GM23338 (cell line): ENCODE measurements at regions not wholly inside any gene's neighbourhood (a gene's known extent, or its start where the extent isn't known, plus 50 kb on each side); places are given as distances from the start of the nearest gene placed in this dataset.

Source experiments
- ATAC-seq: fragments of 200-7000 bp; cut with Tn5 transposase; 3 replicates; pipeline ENCODE4 v1.9.1; 2020
- DNase-seq: peaks from one replicate; pipeline ENCODE4 v3.0.0-alpha.2; 2015; ENCODE audit warnings: low spot score
- H2AFZ ChIP-seq: fragments of 200-600 bp; sonication (generic); 2 replicates; pipeline ENCODE4 v1.8.0; 2016; ENCODE audit warnings: antibody characterized with exemption, mild to moderate bottlenecking, moderate library complexity
- H3F3A ChIP-seq: fragments of 200-600 bp; sonication (generic); replicated peaks from 2 replicates; pipeline ENCODE4 v1.8.0; 2017; ENCODE audit warnings: antibody characterized with exemption, mixed run types, low read depth
- H3K27ac ChIP-seq: fragments of 200-600 bp; sonication (generic); 2 replicates; pipeline ENCODE4 v1.6.1; 2016; ENCODE audit warnings: low read depth
- H3K27me3 ChIP-seq: fragments of 200-600 bp; sonication (generic); 2 replicates; pipeline ENCODE4 v1.8.0; 2016; ENCODE audit warnings: mild to moderate bottlenecking, mixed run types, moderate library complexity; ENCODE audit not compliant: insufficient read depth
- H3K36me3 ChIP-seq: fragments of 200-600 bp; sonication (generic); 2 replicates; pipeline ENCODE4 v1.8.0; 2016; ENCODE audit warnings: mild to moderate bottlenecking; ENCODE audit not compliant: insufficient read depth
- H3K4me1 ChIP-seq: fragments of 200-600 bp; sonication (generic); 2 replicates; pipeline ENCODE4 v1.8.0; 2016; ENCODE audit warnings: mild to moderate bottlenecking, moderate library complexity; ENCODE audit not compliant: insufficient read depth
- H3K4me2 ChIP-seq: fragments of 200-600 bp; sonication (generic); 2 replicates; pipeline ENCODE4 v1.7.1; 2017; ENCODE audit warnings: mixed run types
- H3K4me3 ChIP-seq: fragments of 200-600 bp; sonication (generic); 2 replicates; pipeline ENCODE4 v1.6.1; 2016; ENCODE audit warnings: mixed run types
- H3K79me2 ChIP-seq: fragments of 200-600 bp; sonication (generic); replicated peaks from 2 replicates; pipeline ENCODE4 v1.8.0; 2017; ENCODE audit warnings: mild to moderate bottlenecking; ENCODE audit not compliant: insufficient read depth
- H3K9me2 ChIP-seq: fragments of 200-600 bp; sonication (generic); 2 replicates; pipeline ENCODE4 v1.8.0; 2017; ENCODE audit not compliant: insufficient read depth
- H4K20me1 ChIP-seq: fragments of 200-600 bp; sonication (generic); replicated peaks from 2 replicates; pipeline ENCODE4 v1.8.0; 2017; ENCODE audit warnings: mild to moderate bottlenecking; ENCODE audit not compliant: insufficient read depth
- H3K27ac Mint-ChIP-seq: 2 replicates; pipeline ENCODE4 v1.8.0; 2020; ENCODE audit warnings: inconsistent platforms, mild to moderate bottlenecking, moderate library complexity, mixed read lengths
- H3K27me3 Mint-ChIP-seq: 3 replicates; pipeline ENCODE4 v1.8.0; 2022; ENCODE audit warnings: low read depth, mild to moderate bottlenecking, moderate library complexity, mixed read lengths, inconsistent platforms; ENCODE audit not compliant: insufficient read depth, poor library complexity
- H3K36me3 Mint-ChIP-seq: 3 replicates; pipeline ENCODE4 v1.8.0; 2021; ENCODE audit warnings: low read depth, mild to moderate bottlenecking, inconsistent platforms, moderate library complexity, mixed read lengths
- H3K4me1 Mint-ChIP-seq: 3 replicates; pipeline ENCODE4 v1.8.0; 2020; ENCODE audit warnings: mild to moderate bottlenecking, inconsistent platforms, mixed read lengths
- H3K4me3 Mint-ChIP-seq: 3 replicates; pipeline ENCODE4 v1.8.0; 2021; ENCODE audit warnings: moderate library complexity, mild to moderate bottlenecking, inconsistent platforms, mixed read lengths
- H3K9me3 Mint-ChIP-seq: 3 replicates; pipeline ENCODE4 v1.8.0; 2020; ENCODE audit warnings: moderate library complexity, mild to moderate bottlenecking, inconsistent platforms, mixed read lengths
- JUNB ChIP-seq: IDR thresholded peaks from one replicate; pipeline ENCODE4 v1.6.1; 2016; ENCODE audit warnings: antibody characterized with exemption; ENCODE audit not compliant: unreplicated experiment
- POLR2AphosphoS5 ChIP-seq: IDR thresholded peaks from 2 replicates; pipeline ENCODE4 v1.6.1; 2016; ENCODE audit warnings: antibody characterized with exemption, low read depth
- ZNF462 ChIP-seq: fragments of 250-450 bp; sonication (Bioruptor Pico); IDR thresholded peaks from 2 replicates; pipeline ENCODE4 v1.5.0; 2020; ENCODE audit warnings: mild to moderate bottlenecking, moderate library complexity
- TF ChIP-seq, protein P1 (sequence below): IDR thresholded peaks from 2 replicates; pipeline ENCODE4 v1.6.1; 2016; ENCODE audit warnings: antibody characterized with exemption

DNA sequence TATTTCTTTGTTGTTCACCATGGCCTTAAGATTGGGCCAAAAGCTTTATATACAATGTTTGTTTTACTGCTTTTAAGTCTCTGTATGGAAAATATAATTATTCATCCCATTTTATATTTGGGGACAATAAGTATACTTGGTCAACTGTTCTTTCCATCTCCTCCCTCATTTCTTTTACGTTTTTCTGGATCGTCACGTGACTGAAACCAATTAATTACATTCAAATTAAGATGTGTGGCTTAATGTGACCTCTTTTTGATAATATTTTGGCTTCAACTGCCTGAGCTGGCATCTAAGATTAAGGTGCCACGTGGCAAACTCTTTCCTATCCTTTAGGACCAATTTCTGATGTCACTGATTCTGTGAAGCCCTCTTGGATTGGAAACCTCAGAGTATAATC lies 250.1 kb upstream of the SGCD start (continued):
- TF ChIP-seq ZNF462 (CRISPR knock-in tag) = no peak
- no peak for TF ChIP-seq JUNB
- TF ChIP-seq, protein P1, sequence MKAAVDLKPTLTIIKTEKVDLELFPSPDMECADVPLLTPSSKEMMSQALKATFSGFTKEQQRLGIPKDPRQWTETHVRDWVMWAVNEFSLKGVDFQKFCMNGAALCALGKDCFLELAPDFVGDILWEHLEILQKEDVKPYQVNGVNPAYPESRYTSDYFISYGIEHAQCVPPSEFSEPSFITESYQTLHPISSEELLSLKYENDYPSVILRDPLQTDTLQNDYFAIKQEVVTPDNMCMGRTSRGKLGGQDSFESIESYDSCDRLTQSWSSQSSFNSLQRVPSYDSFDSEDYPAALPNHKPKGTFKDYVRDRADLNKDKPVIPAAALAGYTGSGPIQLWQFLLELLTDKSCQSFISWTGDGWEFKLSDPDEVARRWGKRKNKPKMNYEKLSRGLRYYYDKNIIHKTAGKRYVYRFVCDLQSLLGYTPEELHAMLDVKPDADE = no peak
- TF ChIP-seq POLR2AphosphoS5 = no peak

- Mint-ChIP-seq H3K27ac (no peak overlapping the region), H3K36me3 (peaks cover 22% of the 10 kb centered on the region), H3K4me1 (peaks cover 6% of the 10 kb centered on the region; the same call in 2 of the 3 replicates), H3K9me3 (peaks cover 37% of the 10 kb centered on the region), H3K4me3 (no peak overlapping the region), H3K27me3 (no peaks in the 10 kb centered on the region)
- no peaks in the 10 kb centered on the region for H3K4me1 ChIP-seq
- H2AFZ ChIP-seq = no peak overlapping the region
- no peak for TF ChIP-seq JUNB
- TF ChIP-seq ZNF462 (CRISPR knock-in tag) = no peak
- H4K20me1 ChIP-seq = no peaks in the 10 kb centered on the region
- no peaks in the 10 kb centered on the region for H3K27me3 ChIP-seq
- H3K36me3 ChIP-seq = peaks cover 3% of the 10 kb centered on the region; the same call in 1 of the 2 replicates
- ATAC-seq (no peak), DNase-seq (no peak)
- H3F3A ChIP-seq = no peaks in the 10 kb centered on the region
- no peaks in the 10 kb centered on the region for H3K79me2 ChIP-seq
- H3K4me2 ChIP-seq = no peak overlapping the region
- no peak overlapping the region for H3K4me3 ChIP-seq
- H3K9me2 ChIP-seq = peaks cover 6% of the 10 kb centered on the region
- no peak overlapping the region for H3K27ac ChIP-seq
Observed at GRCh38 chr5:156087577-156088110, 239.3 kb upstream of the SGCD start.
